C4-2B (cell line): ENCODE measurements at regions not wholly inside any gene's neighbourhood (a gene's known extent, or its start where the extent isn't known, plus 50 kb on each side); places are given as distances from the start of the nearest gene placed in this dataset.

ENCODE experiments used
- ZFX ChIP-seq: fragments of 450-650 bp; IDR thresholded peaks from 2 replicates; pipeline ENCODE4 v1.6.1; 2017
- TF ChIP-seq, protein P1 (sequence below): fragments of 450-650 bp; conservative IDR thresholded peaks from 2 replicates; pipeline ENCODE4 v1.5.1; 2017; ENCODE audit warnings: mild to moderate bottlenecking

DNA sequence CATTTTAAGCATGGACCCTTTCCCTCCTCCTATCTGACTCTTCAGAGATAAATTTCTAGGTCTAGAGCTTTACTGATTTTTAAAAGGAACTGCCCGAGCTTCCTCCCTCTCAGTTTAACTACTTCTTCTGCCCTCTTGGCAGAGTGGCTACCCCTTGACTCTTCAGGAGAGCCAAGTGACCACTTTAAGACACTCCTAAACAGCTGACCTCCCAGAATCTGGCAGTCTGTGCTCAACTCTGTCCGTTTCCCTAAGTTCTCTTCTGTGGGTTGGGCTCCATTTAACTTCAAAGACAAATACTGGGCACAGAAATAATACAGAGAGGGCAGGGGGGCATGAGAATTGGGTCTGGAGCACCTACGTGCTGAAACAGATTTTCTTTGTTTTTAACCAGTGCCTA is 196.3 kb upstream of the FOXD3 start:
- TF ChIP-seq, protein P1, sequence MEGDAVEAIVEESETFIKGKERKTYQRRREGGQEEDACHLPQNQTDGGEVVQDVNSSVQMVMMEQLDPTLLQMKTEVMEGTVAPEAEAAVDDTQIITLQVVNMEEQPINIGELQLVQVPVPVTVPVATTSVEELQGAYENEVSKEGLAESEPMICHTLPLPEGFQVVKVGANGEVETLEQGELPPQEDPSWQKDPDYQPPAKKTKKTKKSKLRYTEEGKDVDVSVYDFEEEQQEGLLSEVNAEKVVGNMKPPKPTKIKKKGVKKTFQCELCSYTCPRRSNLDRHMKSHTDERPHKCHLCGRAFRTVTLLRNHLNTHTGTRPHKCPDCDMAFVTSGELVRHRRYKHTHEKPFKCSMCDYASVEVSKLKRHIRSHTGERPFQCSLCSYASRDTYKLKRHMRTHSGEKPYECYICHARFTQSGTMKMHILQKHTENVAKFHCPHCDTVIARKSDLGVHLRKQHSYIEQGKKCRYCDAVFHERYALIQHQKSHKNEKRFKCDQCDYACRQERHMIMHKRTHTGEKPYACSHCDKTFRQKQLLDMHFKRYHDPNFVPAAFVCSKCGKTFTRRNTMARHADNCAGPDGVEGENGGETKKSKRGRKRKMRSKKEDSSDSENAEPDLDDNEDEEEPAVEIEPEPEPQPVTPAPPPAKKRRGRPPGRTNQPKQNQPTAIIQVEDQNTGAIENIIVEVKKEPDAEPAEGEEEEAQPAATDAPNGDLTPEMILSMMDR: no peak
- no peak for TF ChIP-seq ZFX
